A549 (cell line): ENCODE measurements at regions not wholly inside any gene's neighbourhood (a gene's known extent, or its start where the extent isn't known, plus 50 kb on each side); places are given as distances from the start of the nearest gene placed in this dataset.

Source experiments
- ATAC-seq, 2 experiments: fragments of 200-7000 bp in 1 of 2; fragments of >200 bp in 1 of 2; cut with Nextera tagmentation in 1 of 2; cut with Tn5 transposase in 1 of 2; 3 replicates each; pipeline versions ENCODE4 v1.8.0 to v1.9.1; 2018 to 2020; ENCODE audit warnings: mild to moderate bottlenecking in 1 of 2, moderate library complexity in 1 of 2
- CTCF ChIA-PET: fragments of 300-600 bp; sonication (Branson Sonifier 250); formaldehyde crosslinking; extraction: SDS; loops from one replicate; lab custom pipeline; 2021; ENCODE audit warnings: antibody characterized with exemption, inconsistent platforms; lab: Yijun Ruan, JAX
- POLR2A ChIA-PET: fragments of 350-600 bp; formaldehyde crosslinking; extraction: SDS; loops from one replicate; lab custom pipeline; 2021; ENCODE audit warnings: antibody characterized with exemption, inconsistent platforms; lab: Yijun Ruan, JAX
- DNase-seq, 2 experiments: peaks; one replicate each; pipeline versions ENCODE4 v3.0.0 to v3.0.0-alpha.2; 2011 to 2016; ENCODE audit warnings: low read depth in 1 of 2, low spot score in 1 of 2
- FAIRE-seq: peaks from 2 replicates; lab custom pipeline; 2011; peaks lifted over from hg19 to GRCh38; lab: Jason Lieb, UNC
- H3K27ac ChIP-seq, 2 experiments: fragments of >200 bp; sonication (Bioruptor Twin); formaldehyde crosslinking; 3 replicates each; pipeline ENCODE4 v1.5.1; 2016 to 2017
- H3K4me1 ChIP-seq: fragments of >200 bp; sonication (Bioruptor Twin); formaldehyde crosslinking; 3 replicates; pipeline ENCODE4 v1.6.1; 2016
- H3K4me2 ChIP-seq: fragments of >200 bp; sonication (Bioruptor Twin); formaldehyde crosslinking; 3 replicates; pipeline ENCODE4 v1.6.1; 2016
- H3K4me3 ChIP-seq: fragments of >200 bp; sonication (Bioruptor Twin); formaldehyde crosslinking; 3 replicates; pipeline ENCODE4 v1.5.1; 2016
- H3K9me3 ChIP-seq: fragments of >200 bp; sonication (Bioruptor Twin); formaldehyde crosslinking; 3 replicates; pipeline ENCODE4 v1.6.1; 2016
- BHLHE40 ChIP-seq: IDR thresholded peaks from 2 replicates; pipeline ENCODE4 v1.6.1; 2012; ENCODE audit warnings: low read depth, low read length, inconsistent platforms
- CBX2 ChIP-seq: fragments of 200-600 bp; sonication (generic); IDR thresholded peaks from 2 replicates; pipeline ENCODE4 v1.6.1; 2016; ENCODE audit warnings: low read depth, mild to moderate bottlenecking, borderline replicate concordance
- CEBPB ChIP-seq, 2 experiments: fragments of >200 bp in 1 of 2; sonication (Bioruptor Twin) in 1 of 2; formaldehyde crosslinking in 1 of 2; IDR thresholded peaks; 2 replicates each; pipeline ENCODE4 v1.6.1; 2012 to 2016
- ESRRA ChIP-seq: fragments of 150-350 bp; IDR thresholded peaks from 2 replicates; pipeline ENCODE4 v1.6.1; 2014; ENCODE audit warnings: mild to moderate bottlenecking, low read length, borderline replicate concordance
- FOSB ChIP-seq: fragments of 250-450 bp; sonication (Bioruptor Pico); IDR thresholded peaks from 2 replicates; pipeline ENCODE4 v1.5.0; 2020; ENCODE audit warnings: mild to moderate bottlenecking, moderate library complexity
- FOSL2 ChIP-seq, 2 experiments: fragments of 450-650 bp in 1 of 2; fragments of >200 bp in 1 of 2; sonication (Bioruptor Twin) in 1 of 2; formaldehyde crosslinking; IDR thresholded peaks; 2 replicates each; pipeline versions ENCODE4 v1.5.0 to v1.6.1; 2016 to 2020; ENCODE audit warnings: mild to moderate bottlenecking in 1 of 2, moderate library complexity in 1 of 2
- FOXS1 ChIP-seq: fragments of 250-450 bp; sonication (Bioruptor Pico); IDR thresholded peaks from 2 replicates; pipeline ENCODE4 v1.5.0; 2020; ENCODE audit warnings: mild to moderate bottlenecking, moderate library complexity
- GATA3 ChIP-seq: IDR thresholded peaks from 2 replicates; pipeline ENCODE4 v1.6.1; 2012; ENCODE audit warnings: borderline replicate concordance
- HEYL ChIP-seq: fragments of 250-450 bp; sonication (Bioruptor Pico); IDR thresholded peaks from 2 replicates; pipeline ENCODE4 v1.8.0; 2021; ENCODE audit warnings: mild to moderate bottlenecking, moderate library complexity
- KDM5A ChIP-seq: fragments of 200-600 bp; sonication (generic); IDR thresholded peaks from 2 replicates; pipeline ENCODE4 v1.6.1; 2016; ENCODE audit warnings: antibody characterized with exemption, mild to moderate bottlenecking
- MAX ChIP-seq: IDR thresholded peaks from 2 replicates; pipeline ENCODE4 v1.6.1; 2012
- MAZ ChIP-seq: fragments of 150-350 bp; IDR thresholded peaks from 2 replicates; pipeline ENCODE4 v1.6.1; 2014; ENCODE audit warnings: antibody characterized with exemption, low read depth, low read length, borderline replicate concordance
- NFE2L2 ChIP-seq: fragments of 150-350 bp; conservative IDR thresholded peaks from 2 replicates; pipeline ENCODE4 v1.6.1; 2014; ENCODE audit warnings: low read length
- NPAS2 ChIP-seq: fragments of 250-450 bp; sonication (Bioruptor Pico); IDR thresholded peaks from 2 replicates; pipeline ENCODE4 v1.8.0; 2022; ENCODE audit warnings: mild to moderate bottlenecking, moderate library complexity, borderline replicate concordance
- NR3C1 ChIP-seq: fragments of >200 bp; sonication (Bioruptor Twin); formaldehyde crosslinking; IDR thresholded peaks from 3 replicates; pipeline ENCODE4 v1.6.1; 2017
- PHF8 ChIP-seq: fragments of 200-600 bp; sonication (generic); IDR thresholded peaks from 2 replicates; pipeline ENCODE4 v1.6.1; 2016; ENCODE audit warnings: low read depth, mild to moderate bottlenecking, antibody characterized with exemption, moderate library complexity, borderline replicate concordance
- POLR2AphosphoS2 ChIP-seq: conservative IDR thresholded peaks from 2 replicates; pipeline ENCODE4 v1.6.1; 2012; ENCODE audit warnings: low read length, improper control_type of control experiment, inconsistent platforms
- RCOR1 ChIP-seq: fragments of 150-350 bp; IDR thresholded peaks from 2 replicates; pipeline ENCODE4 v1.6.1; 2014; ENCODE audit warnings: antibody characterized with exemption, low read length, low read depth
- RFX5 ChIP-seq: fragments of 450-650 bp; IDR thresholded peaks from 2 replicates; pipeline ENCODE4 v1.7.1; 2014; ENCODE audit warnings: antibody characterized with exemption, mild to moderate bottlenecking, moderate library complexity
- ZSCAN20 ChIP-seq: fragments of 250-450 bp; sonication (Bioruptor Pico); IDR thresholded peaks from 2 replicates; pipeline ENCODE4 v1.8.0; 2022; ENCODE audit warnings: mild to moderate bottlenecking, moderate library complexity
- WGBS: methylation state at CpG from one replicate; pipeline ENCODE4 v1.1.6; 2017; ENCODE audit errors: missing lambda C conversion rate; 5-methylcytosine and 5-hydroxymethylcytosine counted together
- TF ChIP-seq, protein P1 (sequence below): IDR thresholded peaks from 2 replicates; pipeline ENCODE4 v1.6.1; 2012; ENCODE audit warnings: low read depth, borderline replicate concordance

- Histone ChIP-seq H3K4me2 (no peak overlapping the region), H3K4me3 (no peak overlapping the region), H3K27ac (peak overlapping the region in 1 of 2 experiments; percentile 71; a peak in 2 of 6 replicates)
- no peak for FAIRE-seq
- POLR2A ChIA-PET: no interaction called here
- 90% methylated on average over 15 of the region's 15 CpGs for WGBS
- TF ChIP-seq ESRRA: no peak
- no peak for TF ChIP-seq NPAS2 (CRISPR knock-in tag)
- no peak for TF ChIP-seq NR3C1
- TF ChIP-seq CBX2: no peak
- no peak for TF ChIP-seq FOSL2 (IDR thresholded peaks at IDR 0.05)
- no peak for TF ChIP-seq FOSL2 (CRISPR knock-in tag; IDR thresholded peaks at IDR 0.05)
- TF ChIP-seq POLR2AphosphoS2: no peak
- TF ChIP-seq MAX: no peak
- no peak for TF ChIP-seq MAZ
- TF ChIP-seq KDM5A: no peak
- TF ChIP-seq RFX5: no peak
- no peak for TF ChIP-seq NFE2L2
- TF ChIP-seq PHF8: no peak
- TF ChIP-seq CEBPB (IDR thresholded peaks at IDR 0.05): no peak
- no peak for TF ChIP-seq FOXS1 (CRISPR knock-in tag)
- no peak for TF ChIP-seq HEYL (CRISPR knock-in tag)
- TF ChIP-seq ZSCAN20 (CRISPR knock-in tag): no peak
- TF ChIP-seq FOSB (CRISPR knock-in tag): no peak
- TF ChIP-seq, all 56 proteins: peak for 0
- peaks cover 28% of the 10 kb centered on the region for H3K4me1 ChIP-seq
- no peaks in the 10 kb centered on the region for H3K9me3 ChIP-seq
- no peak for ATAC-seq
- CTCF ChIA-PET: interaction anchor here (0.6 kb wide), 1 partner anchor 218 kb away, joined by 3 read pairs; no protein-coding TSS in a partner anchor
- no peak for DNase-seq
Measured at GRCh38 chr1:234896477-234897389, 231.9 kb downstream of the TOMM20 start.

DNA sequence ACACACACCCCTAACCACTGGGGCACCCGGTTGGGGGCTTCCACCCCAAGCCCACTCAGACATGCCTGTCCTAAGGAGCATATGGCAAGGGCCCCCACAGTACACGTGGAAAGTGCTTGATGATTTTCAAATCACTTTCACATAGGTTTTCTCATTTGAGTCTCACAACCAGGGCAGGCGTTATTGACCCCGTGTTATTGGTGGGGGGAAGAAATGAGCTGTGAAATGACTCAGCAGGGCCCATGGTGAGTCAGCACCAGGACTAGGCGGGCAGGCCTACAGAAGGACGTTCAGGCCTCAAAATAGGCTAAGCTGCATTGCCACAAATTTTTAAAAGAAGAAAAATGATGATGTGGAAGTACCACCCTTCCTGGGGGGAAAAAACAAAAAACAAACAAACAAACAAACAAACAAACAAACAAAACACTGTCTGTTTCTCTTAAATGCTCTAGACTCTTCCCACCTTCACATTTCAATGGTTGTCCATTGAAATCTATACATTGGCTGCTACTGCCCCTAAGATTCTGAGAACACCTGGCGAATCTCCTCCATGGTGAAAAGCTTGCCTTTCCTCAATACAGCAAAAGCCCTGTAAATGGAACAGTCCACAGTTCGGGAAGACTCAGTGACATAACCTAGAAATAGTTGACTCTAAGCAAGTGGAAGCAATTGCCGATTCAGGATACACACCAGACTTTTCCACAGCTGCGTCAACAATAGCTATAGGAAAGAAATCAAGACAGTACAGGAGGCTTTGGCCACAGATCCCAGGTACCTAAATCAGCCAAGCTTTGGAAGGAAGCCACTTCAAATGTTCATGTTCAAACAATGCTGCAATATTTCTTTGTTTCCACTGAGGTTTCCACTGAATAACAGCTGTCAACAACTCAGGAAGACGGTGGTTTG, 234.7 kb downstream of the TOMM20 start:
- Histone ChIP-seq H3K4me1 (peaks cover 27% of the 10 kb centered on the region), H3K27ac (peak overlapping the region in 1 of 2 experiments; percentile 57; a peak in 4 of 6 replicates), H3K9me3 (no peaks in the 10 kb centered on the region), H3K4me3 (no peak overlapping the region), H3K4me2 (no peak overlapping the region)
- ChIA-PET CTCF (interaction anchor here (0.7 to 1.3 kb wide), 5 partner anchors 9 to 170 kb away, joined by 3 read pairs; no protein-coding TSS in a partner anchor), POLR2A (no interaction called here)
- TF ChIP-seq FOSL2 (IDR thresholded peaks at IDR 0.05) (no peak), FOSL2 (CRISPR knock-in tag; IDR thresholded peaks at IDR 0.05) (peak; percentile 14; the same call in 1 of the 2 replicates), FOSB (CRISPR knock-in tag) (no peak), GATA3 (no peak), PHF8 (no peak), BHLHE40 (no peak), HEYL (CRISPR knock-in tag) (no peak), RCOR1 (no peak)
- TF ChIP-seq, protein P1, sequence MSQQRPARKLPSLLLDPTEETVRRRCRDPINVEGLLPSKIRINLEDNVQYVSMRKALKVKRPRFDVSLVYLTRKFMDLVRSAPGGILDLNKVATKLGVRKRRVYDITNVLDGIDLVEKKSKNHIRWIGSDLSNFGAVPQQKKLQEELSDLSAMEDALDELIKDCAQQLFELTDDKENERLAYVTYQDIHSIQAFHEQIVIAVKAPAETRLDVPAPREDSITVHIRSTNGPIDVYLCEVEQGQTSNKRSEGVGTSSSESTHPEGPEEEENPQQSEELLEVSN: no peak
- 69% methylated on average over 11 of the region's 11 CpGs for WGBS
- FAIRE-seq: no peak
- ATAC-seq: no peak
- no peak for DNase-seq
